ENCODE measurements at regions not wholly inside any gene's neighbourhood (a gene's known extent, or its start where the extent isn't known, plus 50 kb on each side); places are given as distances from the start of the nearest gene placed in this dataset.

- no peak for TF ChIP-seq POLR2A (IDR thresholded peaks at IDR 0.05)
- TF ChIP-seq, protein P1, sequence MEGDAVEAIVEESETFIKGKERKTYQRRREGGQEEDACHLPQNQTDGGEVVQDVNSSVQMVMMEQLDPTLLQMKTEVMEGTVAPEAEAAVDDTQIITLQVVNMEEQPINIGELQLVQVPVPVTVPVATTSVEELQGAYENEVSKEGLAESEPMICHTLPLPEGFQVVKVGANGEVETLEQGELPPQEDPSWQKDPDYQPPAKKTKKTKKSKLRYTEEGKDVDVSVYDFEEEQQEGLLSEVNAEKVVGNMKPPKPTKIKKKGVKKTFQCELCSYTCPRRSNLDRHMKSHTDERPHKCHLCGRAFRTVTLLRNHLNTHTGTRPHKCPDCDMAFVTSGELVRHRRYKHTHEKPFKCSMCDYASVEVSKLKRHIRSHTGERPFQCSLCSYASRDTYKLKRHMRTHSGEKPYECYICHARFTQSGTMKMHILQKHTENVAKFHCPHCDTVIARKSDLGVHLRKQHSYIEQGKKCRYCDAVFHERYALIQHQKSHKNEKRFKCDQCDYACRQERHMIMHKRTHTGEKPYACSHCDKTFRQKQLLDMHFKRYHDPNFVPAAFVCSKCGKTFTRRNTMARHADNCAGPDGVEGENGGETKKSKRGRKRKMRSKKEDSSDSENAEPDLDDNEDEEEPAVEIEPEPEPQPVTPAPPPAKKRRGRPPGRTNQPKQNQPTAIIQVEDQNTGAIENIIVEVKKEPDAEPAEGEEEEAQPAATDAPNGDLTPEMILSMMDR (IDR thresholded peaks at IDR 0.05): no peak
Observed at GRCh38 chr2:234592541-234592940, 95.7 kb upstream of the ARL4C start.

Measured in suprapubic skin (tissue), 3 donors.